NCI-H460 (cell line): ENCODE measurements at regions not wholly inside any gene's neighbourhood (a gene's known extent, or its start where the extent isn't known, plus 50 kb on each side); places are given as distances from the start of the nearest gene placed in this dataset.
"Not testable (repeated sequence)": the region's sequence is repeated elsewhere in the genome, so short reads cannot be mapped to it uniquely, and the experiment has no call there.

Source experiments
- DNase-seq: peaks from one replicate; pipeline ENCODE4 v3.0.0-alpha.2; 2016; ENCODE audit warnings: low read depth; ENCODE audit errors: extremely low read depth

DNA sequence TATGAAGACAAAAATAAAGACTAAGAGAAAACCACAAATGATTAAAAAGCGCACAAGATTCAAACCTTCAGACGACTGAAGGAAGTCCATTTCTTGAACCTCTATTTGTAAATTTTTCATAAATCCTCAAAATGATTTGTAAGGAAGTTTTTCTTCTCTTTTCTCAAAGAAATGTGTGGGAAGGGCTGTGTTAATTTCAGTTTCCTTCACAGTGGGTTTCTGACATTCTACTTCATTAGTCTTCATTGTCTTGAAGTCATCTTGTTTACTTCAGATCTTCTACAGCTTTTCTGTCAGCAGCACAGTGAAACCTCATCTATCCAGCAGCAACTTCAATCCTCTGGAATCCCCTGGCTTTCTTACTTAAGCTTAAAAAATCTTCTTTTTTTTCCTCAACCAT lies 87.6 kb upstream of the MYLIP start:
- no peak for DNase-seq

DNA sequence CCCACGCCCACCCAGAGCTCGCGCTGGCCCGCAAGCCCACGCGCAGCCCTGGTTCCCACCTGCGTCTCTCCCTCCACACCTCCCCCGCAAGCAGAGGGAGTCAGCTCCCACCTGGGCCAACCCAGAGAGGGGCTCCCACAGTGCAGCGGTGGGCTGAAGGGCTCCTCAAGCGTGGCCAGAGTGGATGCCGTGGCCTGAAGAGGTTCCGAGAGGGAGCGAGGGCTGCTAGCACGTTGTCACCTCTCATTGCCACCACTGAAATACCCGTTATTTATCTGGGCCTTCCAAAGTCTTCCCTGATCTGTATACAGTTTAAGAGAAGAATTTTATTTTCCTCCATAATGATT lies 88.3 kb upstream of the MYLIP start:
- DNase-seq, result no peak

DNA sequence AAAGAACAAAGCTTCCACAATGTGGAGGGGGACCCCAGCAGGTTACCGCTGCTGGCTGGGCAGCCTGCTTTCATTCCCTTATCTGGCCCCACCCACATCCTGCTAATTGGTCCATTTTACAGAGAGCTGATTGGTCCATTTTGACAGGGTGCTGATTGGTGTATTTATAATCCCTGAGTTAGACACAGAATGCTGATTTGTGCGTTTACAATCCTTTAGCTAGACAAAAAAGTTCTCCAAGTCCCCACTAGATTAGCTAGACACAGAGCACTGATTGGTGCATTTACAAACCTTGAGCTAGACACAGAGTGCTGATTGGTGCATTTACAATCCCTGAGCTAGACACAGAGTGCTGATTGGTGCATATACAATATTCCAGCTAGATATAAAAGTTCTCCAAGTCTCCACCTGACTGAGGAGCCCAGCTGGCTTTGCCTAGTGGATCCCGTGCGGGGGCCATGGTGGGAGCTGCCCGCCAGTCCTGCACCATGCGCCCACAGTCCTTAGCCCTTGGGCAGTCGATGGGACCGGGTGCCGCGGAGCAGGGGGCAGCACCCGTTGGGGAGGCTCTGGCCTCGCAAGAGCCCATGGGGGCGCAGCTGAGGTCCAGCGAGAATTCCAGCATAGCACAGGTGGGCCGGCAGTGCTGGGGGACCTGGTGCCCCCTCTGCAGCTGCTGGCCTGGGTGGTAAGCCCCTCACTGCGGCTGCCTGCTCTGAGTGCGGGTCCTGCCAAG lies 88.8 kb upstream of the MYLIP start:
- not testable (repeated sequence) for DNase-seq

DNA sequence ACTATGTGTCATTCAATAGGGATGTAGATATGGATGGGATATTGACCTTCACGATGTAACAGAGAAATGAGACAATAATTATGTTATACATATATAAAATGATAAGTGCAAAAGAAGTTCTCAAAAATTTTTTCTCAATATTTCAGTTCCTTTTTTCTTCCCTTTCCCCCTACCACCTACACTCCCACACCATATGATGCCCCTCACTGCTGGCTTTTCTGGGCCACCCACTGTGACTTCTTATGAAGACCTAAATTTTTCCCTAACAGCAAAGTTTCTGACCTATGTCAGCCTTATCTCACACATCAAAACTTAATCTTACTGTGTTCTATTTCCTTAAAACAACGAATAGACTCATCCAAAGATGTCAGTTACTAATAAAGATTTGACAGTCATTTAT lies 89.9 kb upstream of the MYLIP start:
- no peak for DNase-seq

DNA sequence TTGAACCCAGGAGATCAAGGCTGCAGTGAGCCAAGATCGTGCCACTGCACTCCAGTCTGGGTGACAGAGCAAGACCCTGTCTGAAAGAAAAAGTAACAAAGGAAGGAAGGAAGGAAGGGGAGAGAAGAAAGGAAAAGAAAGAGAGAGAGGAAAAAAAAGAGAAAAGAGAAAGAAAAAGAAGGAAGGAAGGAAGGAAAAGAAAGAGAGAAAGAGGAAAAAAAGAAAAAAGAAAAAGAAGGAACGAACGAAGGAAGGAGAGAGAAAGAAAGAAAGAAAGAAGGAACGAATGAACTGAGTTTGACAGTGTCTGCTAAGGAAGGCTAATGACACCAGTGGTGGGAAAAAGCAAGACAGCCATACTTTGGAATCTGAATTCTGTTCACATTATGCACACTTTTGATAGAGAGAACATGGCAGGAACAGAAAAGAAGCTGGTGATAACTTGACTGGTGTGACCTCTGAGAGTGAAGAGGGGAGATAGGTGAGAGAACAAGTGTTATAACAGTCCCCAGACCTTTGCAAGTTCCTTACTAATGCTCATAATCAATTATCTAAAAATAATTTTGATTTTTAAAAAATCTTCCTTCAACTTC lies 93.3 kb upstream of the MYLIP start:
- DNase-seq, result no peak

DNA sequence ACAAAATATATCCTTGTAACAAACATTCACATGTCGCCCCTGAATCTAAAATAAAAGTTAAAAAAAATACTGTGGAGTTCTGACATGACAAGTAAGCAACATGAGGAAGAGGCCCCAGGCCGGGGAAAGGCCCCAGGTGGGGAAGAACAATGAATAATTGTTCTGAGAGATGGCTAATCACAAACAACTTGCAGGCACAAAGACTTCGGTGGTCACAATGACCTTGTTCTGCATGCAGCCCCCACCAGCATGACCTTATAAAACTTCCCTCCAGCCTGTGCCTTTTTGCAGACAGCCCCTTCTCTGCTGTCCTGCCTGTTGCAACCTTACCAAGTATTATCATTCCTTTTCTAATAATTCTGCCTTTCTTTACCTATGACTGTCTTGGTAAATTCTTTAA lies 95.7 kb upstream of the MYLIP start:
- DNase-seq, result no peak

DNA sequence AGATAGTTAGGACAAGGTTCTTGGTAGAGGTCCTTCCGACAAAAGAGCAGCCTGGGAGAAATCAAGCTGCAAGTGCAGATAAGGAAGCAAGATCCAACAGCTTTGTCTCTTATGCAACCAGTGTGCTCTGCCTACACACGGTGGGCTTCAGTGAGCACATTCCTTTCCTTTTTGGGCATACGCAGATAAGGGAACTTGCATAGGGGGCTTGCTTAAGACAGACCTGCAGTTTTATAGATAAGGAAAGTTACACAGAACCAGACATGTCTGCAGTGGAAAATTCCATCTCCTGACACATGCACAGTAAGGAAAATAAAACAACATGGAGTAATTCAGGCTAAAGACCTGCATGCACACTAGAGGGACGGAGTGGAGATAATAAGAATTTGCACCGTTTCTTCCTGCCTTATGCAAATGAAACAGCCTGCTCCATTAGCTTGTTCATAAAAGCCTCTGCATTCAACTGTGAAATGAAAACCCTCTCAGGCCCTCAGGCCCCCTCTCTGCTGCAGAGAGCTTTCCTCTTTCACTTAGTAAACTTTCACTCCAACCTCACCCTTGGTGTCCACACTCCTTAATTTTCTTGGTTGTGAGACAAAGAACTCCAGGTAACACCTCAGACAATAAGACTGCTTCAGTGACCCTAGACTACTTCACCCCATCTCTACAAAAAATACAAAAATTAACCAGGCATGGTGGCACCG lies 97.5 kb upstream of the MYLIP start:
- DNase-seq, result no peak

DNA sequence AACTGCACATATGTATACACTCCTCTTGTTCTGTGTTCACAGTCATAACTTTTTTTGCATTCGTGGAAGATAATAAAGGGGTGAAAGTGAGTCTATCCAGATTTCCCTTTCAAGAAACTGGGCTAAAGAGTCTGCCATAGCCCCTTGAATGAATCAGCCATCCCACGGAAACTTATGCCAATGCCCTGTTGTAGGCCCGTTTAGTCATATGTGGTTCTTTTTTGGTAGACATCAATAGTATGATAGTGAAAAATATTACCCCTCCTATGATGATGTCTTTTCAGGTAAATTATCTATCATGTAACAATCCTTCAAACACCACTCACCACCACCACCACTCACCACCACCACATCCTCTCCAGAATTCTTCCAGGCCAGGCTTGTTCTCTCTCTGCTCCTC lies 99.9 kb upstream of the MYLIP start:
- no peak for DNase-seq

DNA sequence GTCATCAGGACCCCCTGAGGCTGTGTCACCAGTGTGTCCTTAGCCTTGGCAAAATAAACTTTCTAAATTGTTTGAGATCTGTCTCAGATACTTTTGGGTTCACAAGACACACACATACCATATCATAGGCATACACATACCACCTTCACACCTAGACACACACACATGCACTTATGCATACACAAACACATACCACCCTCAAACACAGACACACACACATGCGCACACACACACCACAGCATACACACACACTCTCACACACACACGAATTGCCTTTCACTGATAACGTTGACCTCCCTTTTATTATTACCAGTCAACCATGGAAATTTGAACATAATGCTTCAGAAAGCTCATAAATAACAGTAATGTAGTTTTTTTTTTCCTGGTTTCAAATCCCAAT lies 108.6 kb upstream of the MYLIP start:
- DNase-seq, result no peak

DNA sequence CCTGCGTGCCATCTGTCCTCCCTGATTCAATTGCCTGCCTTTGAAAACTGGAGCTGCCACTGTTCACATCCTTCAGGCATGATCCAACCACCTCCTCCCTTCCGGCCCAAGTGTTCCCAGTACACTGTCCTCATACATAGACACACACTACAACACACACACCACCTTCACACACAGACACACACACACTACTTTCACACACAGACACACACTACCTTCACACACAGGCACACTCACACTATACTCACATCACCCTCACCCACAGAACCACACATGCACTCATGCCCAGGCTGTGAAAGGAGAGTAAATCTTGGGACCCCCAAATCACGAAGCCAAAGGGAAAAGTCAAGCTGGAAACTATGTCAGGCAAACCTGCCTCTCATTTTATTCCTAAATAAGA lies 109.4 kb upstream of the MYLIP start:
- no peak for DNase-seq

DNA sequence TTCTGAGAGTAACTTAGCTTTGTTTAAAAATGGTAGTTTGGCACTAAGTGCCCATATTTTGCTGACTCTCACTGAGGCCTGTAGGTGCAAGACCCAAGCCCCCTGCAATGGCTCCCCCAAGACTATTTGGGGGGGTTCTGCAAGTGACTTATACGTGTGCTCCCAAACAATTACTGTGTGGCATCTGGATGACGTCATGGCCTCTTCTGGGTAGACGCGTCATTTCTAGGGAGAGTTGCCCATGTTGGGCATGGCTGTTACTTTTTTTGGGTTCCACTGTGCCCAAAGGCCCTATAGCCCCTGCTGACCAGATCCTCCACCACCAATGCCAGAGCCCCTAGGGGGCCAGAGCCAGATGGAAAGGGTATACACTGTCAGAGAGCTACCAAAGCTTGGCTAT lies 110.3 kb upstream of the MYLIP start:
- DNase-seq, result no peak

DNA sequence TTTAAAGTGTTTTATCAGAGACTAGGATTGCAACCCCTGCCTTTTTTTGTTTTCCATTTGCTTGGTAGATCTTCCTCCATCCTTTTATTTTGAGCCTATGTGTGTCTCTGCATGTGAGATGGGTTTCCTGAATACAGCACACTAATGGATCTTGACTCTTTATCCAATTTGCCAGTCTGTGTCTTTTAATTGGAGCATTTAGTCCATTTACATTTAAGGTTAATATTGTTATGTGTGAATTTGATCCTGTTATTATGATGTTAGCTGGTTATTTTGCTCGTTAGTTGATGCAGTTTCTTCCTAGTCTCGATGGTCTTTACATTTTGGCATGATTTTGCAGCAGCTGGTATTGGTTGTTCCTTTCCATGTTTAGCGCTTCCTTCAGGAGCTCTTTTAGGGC lies 114.6 kb upstream of the MYLIP start:
- DNase-seq, result not testable (repeated sequence)

DNA sequence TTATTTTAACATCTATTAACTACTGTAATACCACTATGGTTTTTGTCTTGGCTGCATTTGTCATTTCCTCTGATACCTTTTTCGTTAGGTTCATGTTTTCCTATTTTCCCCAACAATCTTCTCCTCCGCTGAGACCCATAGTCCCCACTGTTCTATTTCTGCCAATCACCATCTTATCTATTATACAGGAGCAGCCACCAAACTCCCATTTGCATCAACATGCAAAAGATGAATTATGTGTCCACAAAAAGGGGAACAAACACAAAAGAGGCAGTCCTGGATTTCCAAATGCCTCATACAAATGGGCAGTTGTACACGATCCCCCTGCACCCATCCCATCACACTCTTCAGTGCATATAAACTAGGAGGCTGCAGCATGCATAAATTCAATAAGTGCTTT lies 121.7 kb upstream of the MYLIP start:
- DNase-seq, result no peak

DNA sequence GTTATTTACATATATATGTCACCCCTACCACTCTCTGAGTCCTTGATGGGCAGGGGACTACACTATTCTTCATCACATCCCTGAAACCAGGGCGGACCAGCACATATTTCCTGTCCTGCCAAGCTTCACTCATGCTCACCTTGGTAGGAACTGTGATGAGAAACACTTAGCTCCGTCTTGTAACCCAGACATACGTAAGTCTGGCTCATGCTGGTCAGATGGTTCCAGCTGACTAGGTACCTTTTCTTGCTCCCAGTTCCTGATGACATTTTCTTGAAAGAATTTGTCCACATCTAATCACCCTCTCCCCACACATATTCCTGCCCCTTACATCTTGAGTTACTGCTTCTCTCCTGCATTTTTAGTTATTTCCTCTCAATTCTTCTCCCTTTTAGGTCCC lies 122.2 kb upstream of the MYLIP start:
- no peak for DNase-seq

DNA sequence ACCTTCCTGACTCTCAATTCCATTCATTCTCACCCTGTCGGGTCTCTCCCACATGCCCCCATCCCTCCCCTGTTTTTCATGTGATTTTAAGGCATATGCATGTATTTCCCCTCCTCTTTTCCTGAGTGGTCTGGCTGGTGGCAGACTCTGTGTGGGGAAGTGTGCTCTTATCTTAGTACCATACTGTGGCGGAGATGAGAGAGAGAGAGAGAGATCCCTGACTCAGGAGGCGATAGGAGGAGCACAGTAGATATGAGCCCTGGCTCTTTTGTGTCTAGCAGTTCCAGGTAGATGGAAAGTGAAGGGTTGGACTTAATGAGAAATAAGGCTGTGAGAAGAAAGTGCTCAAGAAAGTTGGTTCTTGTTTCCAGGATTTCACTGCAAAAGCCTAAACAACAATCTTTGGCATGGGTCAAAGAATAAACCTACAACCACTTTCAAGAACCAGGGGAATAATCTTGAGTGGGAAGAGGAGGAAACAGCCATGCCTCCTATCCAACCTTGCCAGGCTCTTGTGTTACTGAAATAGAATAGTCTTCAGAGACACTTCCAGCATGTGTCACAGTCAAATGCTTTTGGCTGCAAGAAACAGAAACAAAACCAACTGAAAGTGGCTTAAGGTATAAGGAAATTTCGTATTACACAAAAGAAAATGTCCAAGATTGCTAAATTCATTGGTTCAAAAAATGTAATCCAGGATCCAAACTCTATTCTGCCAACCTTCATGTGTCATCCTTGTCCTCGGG lies 123.8 kb upstream of the MYLIP start:
- DNase-seq, result no peak

DNA sequence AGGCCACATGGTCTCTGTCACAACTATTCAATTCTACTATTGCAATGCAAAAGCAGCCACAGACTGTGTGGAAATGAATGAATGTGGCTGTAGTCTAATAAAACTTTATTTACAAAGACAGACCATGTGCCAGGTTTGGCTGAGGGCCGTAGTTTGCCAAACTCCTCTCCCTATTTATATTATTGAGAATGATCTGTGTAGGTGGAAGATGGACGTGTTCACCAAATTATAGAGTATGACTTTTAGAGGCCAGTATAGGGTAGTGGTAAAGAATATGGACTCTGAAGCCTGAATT lies 125.7 kb upstream of the MYLIP start:
- no peak for DNase-seq

DNA sequence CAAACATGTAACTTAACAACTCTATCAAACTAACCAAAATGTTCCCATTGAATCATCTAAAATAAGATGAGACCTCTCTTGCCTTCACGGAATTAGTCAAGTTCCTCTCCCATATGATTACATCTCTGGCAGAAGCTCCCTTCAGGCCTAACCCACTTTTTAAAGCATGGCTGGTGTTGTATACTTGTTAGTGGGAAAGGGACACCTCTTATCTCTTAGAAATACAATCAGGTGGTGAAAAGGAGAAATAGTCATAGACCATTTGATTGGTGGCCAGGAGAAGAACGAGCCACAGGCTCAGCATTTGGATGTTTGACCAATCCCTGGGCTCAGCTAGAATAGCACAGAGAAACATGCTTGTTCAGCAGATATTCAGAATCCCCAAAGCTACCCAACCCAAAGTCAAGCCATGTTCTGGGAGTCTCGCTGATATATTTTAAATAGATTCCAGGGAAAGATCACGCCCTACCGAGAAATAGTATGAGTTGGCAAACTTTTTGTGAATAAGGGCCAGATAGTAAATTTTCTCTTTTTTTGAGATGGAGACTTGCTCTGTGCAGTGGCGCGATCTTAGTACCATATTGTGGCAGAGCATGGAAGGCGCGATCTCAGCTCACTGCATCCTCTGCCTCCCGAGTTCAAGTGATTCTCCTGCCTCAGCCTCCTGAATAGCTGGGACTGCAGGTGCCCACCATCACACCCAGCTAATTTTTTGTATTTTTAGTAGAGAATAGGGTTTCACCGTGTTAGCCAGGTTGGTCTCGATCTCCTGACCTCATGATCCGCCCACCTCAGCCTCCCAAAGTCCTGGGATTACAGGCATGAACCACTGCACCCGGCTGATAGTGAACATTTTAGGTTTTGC lies 126.3 kb upstream of the MYLIP start:
- no peak for DNase-seq

DNA sequence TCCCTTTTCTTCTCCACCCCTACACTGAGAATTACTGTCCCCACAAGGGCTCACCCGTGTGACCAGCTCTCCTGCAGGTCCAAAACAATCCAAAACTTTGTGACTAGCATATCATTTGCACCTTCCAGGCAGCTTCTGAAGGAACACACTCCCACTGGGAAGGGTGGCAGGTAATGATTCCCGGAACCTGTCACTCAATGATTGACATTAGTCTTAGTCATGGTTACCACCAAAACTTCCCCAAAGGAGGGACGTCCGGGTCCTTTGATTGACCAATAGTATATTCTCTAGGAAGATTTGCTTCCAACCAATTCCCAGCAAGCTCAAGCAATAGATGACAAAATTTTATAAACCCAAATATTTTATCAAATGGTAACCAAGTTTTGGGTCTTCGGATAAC lies 127.7 kb upstream of the MYLIP start:
- no peak for DNase-seq

DNA sequence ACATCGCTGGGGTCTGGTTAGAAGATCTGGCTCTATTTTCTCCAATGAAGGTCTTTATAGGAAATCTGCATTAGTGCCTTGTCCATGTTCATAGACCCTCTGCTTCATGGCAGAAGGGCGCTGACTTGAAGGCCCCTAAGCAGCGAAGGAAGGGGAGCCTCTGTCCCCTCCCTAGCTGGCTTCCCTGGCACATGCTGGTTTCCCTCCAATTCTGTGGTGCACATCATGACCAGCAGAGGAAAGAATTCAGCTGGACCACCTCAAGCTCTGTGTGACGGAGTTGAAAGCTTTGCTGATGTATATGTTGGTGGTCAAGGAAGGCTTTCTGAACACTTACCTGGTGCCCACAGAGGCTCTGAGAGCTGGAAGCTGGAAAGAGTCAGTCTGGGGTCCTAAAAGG lies 129.7 kb upstream of the MYLIP start:
- no peak for DNase-seq

DNA sequence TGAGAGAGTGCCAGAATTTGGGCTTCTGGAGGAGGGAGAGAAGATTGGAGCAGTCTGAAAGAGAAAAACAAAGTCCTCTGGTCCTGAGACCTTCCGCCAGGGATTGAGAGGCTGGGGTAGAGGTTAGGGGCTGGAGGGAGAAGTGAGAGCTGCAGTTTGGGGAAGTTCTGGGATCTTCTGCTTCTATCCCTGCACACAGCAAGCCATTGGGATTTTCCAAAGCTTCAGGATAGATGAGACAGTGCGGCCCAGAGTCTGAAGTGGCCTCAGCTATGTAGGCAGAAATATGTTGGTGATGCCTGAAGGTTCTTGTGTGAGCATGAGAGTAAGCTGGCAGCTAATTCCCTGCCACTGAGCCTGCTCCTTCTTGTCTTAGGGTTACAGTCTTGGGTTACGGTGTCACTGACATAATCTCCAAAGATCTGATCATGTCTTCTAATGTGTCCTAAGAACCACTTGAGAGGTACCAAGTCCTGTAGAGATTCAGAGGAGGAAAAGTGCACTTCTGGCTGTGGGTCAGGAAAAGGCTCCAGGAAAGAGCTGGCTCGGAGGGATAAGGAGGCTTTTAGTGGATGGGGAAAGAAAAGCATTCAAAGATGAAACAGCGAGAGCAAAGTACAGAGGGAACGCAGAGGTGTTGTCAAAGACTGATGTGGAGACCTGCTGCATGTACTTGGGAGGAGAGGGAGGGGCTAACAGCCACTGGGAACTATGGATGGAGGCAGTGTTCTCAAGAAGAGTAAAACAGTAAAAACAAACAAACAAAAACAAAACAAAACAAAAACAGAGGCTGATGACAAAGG lies 131.1 kb upstream of the MYLIP start:
- no peak for DNase-seq
